ENCODE measurements at regions not wholly inside any gene's neighbourhood (a gene's known extent, or its start where the extent isn't known, plus 50 kb on each side); places are given as distances from the start of the nearest gene placed in this dataset.

DNA sequence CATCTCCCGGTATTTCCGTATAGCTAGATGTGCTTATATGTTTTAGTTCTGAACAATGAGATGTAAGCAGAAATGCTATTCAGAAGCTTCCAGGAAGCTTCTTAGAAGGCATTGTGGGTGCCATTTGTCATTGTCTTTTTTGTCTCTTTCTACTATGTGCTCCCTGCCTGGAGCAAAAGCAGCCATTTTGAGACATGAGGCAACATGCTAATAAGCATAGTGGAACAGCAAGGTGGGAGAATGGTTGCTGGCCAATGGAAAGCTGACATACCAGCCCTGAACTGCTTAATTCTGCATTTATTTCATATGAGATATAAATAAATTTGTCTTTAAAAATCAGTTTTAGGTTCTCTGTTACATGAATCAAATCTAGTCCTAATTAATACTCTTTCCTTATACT, 299.7 kb downstream of the LMO7 start:
- TF ChIP-seq EZH2 (IDR thresholded peaks at IDR 0.05; ENCODE audit: low read length): no peak
- TF ChIP-seq, protein P1, sequence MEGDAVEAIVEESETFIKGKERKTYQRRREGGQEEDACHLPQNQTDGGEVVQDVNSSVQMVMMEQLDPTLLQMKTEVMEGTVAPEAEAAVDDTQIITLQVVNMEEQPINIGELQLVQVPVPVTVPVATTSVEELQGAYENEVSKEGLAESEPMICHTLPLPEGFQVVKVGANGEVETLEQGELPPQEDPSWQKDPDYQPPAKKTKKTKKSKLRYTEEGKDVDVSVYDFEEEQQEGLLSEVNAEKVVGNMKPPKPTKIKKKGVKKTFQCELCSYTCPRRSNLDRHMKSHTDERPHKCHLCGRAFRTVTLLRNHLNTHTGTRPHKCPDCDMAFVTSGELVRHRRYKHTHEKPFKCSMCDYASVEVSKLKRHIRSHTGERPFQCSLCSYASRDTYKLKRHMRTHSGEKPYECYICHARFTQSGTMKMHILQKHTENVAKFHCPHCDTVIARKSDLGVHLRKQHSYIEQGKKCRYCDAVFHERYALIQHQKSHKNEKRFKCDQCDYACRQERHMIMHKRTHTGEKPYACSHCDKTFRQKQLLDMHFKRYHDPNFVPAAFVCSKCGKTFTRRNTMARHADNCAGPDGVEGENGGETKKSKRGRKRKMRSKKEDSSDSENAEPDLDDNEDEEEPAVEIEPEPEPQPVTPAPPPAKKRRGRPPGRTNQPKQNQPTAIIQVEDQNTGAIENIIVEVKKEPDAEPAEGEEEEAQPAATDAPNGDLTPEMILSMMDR (optimal IDR thresholded peaks at IDR 0.05 in 1 of 3, IDR thresholded peaks at IDR 0.05 in 1 of 3, conservative IDR thresholded peaks at IDR 0.05 in 1 of 3; ENCODE audit: extremely low read depth in 1 of 3, insufficient read depth in 2 of 3, low read length in 3 of 3): no peak
